ENCODE measurements at regions not wholly inside any gene's neighbourhood (a gene's known extent, or its start where the extent isn't known, plus 50 kb on each side); places are given as distances from the start of the nearest gene placed in this dataset.

DNA sequence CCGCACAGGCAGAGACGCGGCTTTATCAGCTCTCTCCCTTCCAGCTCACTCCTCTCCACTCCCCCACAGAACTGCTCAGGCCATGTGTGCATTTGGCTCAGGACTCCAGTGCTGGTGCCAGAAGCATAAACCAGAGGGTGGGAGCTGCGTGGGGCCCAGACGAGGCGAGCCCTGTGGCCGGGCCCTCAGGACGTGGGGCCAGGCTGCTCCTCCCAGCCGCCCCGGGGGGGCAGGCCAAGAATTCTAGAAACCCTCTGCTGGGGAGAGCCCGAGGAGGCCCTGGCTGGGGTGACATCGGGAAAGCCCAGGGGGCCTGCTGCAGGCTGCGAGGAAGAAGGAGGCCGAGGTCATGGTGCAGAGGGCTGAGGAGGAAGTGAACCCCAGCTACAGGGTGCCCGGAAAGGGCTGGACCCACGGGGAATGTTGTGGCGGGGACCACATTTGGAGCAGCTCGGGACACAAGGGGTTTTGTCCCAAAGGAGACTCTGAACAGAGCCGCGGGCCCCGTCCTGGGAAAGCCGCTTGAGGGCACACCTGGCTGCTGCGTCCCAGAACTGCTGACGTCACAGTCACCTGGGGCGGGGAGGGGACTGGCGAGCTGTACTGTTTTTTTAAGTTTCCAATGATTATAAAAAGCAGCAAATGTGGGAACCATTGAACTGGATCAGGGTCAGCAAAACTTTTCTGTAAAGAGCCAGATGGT, 107.1 kb downstream of the BANF2 start:
- no peak for TF ChIP-seq EZH2 (IDR thresholded peaks at IDR 0.05; ENCODE audit: borderline replicate concordance, insufficient read depth, low read length, poor library complexity, severe bottlenecking)
- TF ChIP-seq, protein P1, sequence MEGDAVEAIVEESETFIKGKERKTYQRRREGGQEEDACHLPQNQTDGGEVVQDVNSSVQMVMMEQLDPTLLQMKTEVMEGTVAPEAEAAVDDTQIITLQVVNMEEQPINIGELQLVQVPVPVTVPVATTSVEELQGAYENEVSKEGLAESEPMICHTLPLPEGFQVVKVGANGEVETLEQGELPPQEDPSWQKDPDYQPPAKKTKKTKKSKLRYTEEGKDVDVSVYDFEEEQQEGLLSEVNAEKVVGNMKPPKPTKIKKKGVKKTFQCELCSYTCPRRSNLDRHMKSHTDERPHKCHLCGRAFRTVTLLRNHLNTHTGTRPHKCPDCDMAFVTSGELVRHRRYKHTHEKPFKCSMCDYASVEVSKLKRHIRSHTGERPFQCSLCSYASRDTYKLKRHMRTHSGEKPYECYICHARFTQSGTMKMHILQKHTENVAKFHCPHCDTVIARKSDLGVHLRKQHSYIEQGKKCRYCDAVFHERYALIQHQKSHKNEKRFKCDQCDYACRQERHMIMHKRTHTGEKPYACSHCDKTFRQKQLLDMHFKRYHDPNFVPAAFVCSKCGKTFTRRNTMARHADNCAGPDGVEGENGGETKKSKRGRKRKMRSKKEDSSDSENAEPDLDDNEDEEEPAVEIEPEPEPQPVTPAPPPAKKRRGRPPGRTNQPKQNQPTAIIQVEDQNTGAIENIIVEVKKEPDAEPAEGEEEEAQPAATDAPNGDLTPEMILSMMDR (IDR thresholded peaks at IDR 0.05; ENCODE audit: poor library complexity, severe bottlenecking): no peak
- TF ChIP-seq, protein P2, sequence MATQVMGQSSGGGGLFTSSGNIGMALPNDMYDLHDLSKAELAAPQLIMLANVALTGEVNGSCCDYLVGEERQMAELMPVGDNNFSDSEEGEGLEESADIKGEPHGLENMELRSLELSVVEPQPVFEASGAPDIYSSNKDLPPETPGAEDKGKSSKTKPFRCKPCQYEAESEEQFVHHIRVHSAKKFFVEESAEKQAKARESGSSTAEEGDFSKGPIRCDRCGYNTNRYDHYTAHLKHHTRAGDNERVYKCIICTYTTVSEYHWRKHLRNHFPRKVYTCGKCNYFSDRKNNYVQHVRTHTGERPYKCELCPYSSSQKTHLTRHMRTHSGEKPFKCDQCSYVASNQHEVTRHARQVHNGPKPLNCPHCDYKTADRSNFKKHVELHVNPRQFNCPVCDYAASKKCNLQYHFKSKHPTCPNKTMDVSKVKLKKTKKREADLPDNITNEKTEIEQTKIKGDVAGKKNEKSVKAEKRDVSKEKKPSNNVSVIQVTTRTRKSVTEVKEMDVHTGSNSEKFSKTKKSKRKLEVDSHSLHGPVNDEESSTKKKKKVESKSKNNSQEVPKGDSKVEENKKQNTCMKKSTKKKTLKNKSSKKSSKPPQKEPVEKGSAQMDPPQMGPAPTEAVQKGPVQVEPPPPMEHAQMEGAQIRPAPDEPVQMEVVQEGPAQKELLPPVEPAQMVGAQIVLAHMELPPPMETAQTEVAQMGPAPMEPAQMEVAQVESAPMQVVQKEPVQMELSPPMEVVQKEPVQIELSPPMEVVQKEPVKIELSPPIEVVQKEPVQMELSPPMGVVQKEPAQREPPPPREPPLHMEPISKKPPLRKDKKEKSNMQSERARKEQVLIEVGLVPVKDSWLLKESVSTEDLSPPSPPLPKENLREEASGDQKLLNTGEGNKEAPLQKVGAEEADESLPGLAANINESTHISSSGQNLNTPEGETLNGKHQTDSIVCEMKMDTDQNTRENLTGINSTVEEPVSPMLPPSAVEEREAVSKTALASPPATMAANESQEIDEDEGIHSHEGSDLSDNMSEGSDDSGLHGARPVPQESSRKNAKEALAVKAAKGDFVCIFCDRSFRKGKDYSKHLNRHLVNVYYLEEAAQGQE (IDR thresholded peaks at IDR 0.05; ENCODE audit: borderline replicate concordance): no peak
- no peak for TF ChIP-seq POLR2AphosphoS5 (IDR thresholded peaks at IDR 0.05)

Measured in neural cell (in vitro differentiated cells).